Activated CD4-positive, alpha-beta T cell treated with anti-CD3 and anti-CD28 coated beads, Interleukin-2, amount 50 U/mL, for 16 hours (primary cell): ENCODE measurements at regions not wholly inside any gene's neighbourhood (a gene's known extent, or its start where the extent isn't known, plus 50 kb on each side); places are given as distances from the start of the nearest gene placed in this dataset.
"Not testable (repeated sequence)": the region's sequence is repeated elsewhere in the genome, so short reads cannot be mapped to it uniquely, and the experiment has no call there.

Source experiments
- DNase-seq: peaks from one replicate; pipeline ENCODE4 v3.0.0-alpha.2; 2020

GRCh38 chr2:136715146-136715545 is 50.2 kb upstream of the THSD7B start:
- no peak for DNase-seq

- DNase-seq: no peak
Observed at GRCh38 chr2:136714452-136714951, 50.8 kb upstream of the THSD7B start.

- no peak for DNase-seq
Observed at GRCh38 chr2:136713739-136714138, 51.6 kb upstream of the THSD7B start.

- DNase-seq: no peak
Observed at GRCh38 chr2:136705336-136705735, 60.0 kb upstream of the THSD7B start.

- no peak for DNase-seq
Observed at GRCh38 chr2:136703214-136703613, 62.1 kb upstream of the THSD7B start.

- DNase-seq: no peak
Observed at GRCh38 chr2:136696438-136696837, 68.9 kb upstream of the THSD7B start.

GRCh38 chr2:136693966-136694365 is 71.4 kb upstream of the THSD7B start:
- no peak for DNase-seq

GRCh38 chr2:136680079-136680478 is 85.3 kb upstream of the THSD7B start:
- DNase-seq: not testable (repeated sequence)

- no peak for DNase-seq
Observed at GRCh38 chr2:136665736-136666135, 99.6 kb upstream of the THSD7B start.

- DNase-seq: no peak
Observed at GRCh38 chr2:136664713-136665405, 100.5 kb upstream of the THSD7B start.

GRCh38 chr2:136658201-136658600 is 107.1 kb upstream of the THSD7B start:
- no peak for DNase-seq

- DNase-seq: no peak
Observed at GRCh38 chr2:136653861-136654260, 111.5 kb upstream of the THSD7B start.

- no peak for DNase-seq
Observed at GRCh38 chr2:136651456-136652010, 113.8 kb upstream of the THSD7B start.

- no peak for DNase-seq
Observed at GRCh38 chr2:136647039-136647438, 118.3 kb upstream of the THSD7B start.

- DNase-seq: no peak
Observed at GRCh38 chr2:136645236-136645828, 120.0 kb upstream of the THSD7B start.

GRCh38 chr2:136639651-136640050 is 125.7 kb upstream of the THSD7B start:
- DNase-seq: no peak

GRCh38 chr2:136638193-136638592 is 127.2 kb upstream of the THSD7B start:
- DNase-seq: no peak

GRCh38 chr2:136637402-136637801 is 127.9 kb upstream of the THSD7B start:
- no peak for DNase-seq

GRCh38 chr2:136628490-136628889 is 136.9 kb upstream of the THSD7B start:
- DNase-seq: no peak

GRCh38 chr2:136613096-136613495 is 152.2 kb upstream of the THSD7B start:
- DNase-seq: no peak

- DNase-seq: no peak
Observed at GRCh38 chr2:136612079-136612478, 153.3 kb upstream of the THSD7B start.

- no peak for DNase-seq
Observed at GRCh38 chr2:136611451-136611850, 153.9 kb upstream of the THSD7B start.

- peak; percentile 9 for DNase-seq
Observed at GRCh38 chr2:136582628-136583205, 182.6 kb upstream of the THSD7B start.

- DNase-seq: no peak
Observed at GRCh38 chr2:136572335-136572734, 193.0 kb upstream of the THSD7B start.
